ENCODE measurements at regions not wholly inside any gene's neighbourhood (a gene's known extent, or its start where the extent isn't known, plus 50 kb on each side); places are given as distances from the start of the nearest gene placed in this dataset.

GRCh38 chr11:97620007-97620406 is 1230.2 kb downstream of the JRKL start:
- TF ChIP-seq, protein P1, sequence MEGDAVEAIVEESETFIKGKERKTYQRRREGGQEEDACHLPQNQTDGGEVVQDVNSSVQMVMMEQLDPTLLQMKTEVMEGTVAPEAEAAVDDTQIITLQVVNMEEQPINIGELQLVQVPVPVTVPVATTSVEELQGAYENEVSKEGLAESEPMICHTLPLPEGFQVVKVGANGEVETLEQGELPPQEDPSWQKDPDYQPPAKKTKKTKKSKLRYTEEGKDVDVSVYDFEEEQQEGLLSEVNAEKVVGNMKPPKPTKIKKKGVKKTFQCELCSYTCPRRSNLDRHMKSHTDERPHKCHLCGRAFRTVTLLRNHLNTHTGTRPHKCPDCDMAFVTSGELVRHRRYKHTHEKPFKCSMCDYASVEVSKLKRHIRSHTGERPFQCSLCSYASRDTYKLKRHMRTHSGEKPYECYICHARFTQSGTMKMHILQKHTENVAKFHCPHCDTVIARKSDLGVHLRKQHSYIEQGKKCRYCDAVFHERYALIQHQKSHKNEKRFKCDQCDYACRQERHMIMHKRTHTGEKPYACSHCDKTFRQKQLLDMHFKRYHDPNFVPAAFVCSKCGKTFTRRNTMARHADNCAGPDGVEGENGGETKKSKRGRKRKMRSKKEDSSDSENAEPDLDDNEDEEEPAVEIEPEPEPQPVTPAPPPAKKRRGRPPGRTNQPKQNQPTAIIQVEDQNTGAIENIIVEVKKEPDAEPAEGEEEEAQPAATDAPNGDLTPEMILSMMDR (conservative IDR thresholded peaks at IDR 0.05; ENCODE audit: low read depth, low read length) = no peak
- no peak for TF ChIP-seq EZH2phosphoT487 (IDR thresholded peaks at IDR 0.05; ENCODE audit: borderline replicate concordance, low read length)
- no peak for TF ChIP-seq EZH2 (IDR thresholded peaks at IDR 0.05; ENCODE audit: low read length, unreplicated experiment)
